ENCODE measurements at regions not wholly inside any gene's neighbourhood (a gene's known extent, or its start where the extent isn't known, plus 50 kb on each side); places are given as distances from the start of the nearest gene placed in this dataset.
"Not testable (repeated sequence)": the region's sequence is repeated elsewhere in the genome, so short reads cannot be mapped to it uniquely, and the experiment has no call there.

DNA sequence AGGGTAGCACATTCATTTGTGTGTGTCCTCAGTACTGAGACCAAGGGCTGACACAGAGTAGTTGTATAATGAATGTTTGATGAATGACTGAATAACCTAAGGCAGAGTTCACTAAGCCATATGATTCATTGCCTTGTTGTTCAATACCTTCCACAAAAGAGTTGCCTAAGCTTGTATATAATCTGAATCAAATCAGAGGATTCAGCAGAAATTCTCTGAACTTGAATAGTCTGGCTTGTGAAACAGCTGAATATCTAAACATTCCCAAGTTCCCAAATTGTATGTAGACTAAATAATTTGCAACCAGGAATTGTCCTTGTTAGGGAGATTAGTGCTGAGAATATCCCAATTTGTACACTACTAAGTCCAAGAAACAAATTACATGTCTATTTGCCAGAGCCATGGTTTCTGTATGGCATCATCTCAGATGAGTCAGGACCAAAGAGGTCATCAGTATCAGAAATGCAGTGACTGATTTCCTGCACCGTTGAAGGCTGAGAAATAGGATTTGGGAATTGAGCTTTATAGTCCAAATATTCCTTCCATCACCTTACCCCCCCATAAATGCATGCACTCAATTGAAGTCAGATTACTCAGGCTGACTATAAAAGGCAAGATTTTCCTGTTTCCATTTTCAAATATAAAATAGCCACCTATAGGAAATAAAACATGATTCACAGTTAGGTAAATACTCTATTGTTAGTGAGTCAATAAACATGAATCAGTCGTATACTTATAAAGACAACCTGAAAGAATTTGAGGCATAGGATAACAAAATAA is 168.7 kb downstream of the PHLDA1 start:
- no peak for DNase-seq

DNA sequence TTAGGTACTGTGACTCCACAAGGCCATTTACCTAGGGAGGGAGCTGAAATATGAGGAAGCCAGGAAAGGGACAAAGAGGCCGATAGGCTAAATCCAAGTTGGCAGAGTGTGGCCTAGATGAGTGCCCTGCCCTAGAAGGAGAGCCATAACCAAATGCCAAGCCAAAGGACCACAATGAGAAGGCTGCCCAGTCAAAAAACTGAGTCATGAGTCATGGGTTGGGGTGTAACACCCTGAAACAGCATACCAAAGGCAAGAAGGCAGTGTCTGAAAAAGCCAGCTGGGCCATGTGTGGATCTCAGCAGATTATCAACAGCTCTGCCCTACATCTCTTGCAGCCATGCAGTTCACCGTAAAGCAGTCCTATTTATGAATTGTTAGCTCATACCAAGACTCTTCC is 171.7 kb downstream of the PHLDA1 start:
- no peak for DNase-seq

DNA sequence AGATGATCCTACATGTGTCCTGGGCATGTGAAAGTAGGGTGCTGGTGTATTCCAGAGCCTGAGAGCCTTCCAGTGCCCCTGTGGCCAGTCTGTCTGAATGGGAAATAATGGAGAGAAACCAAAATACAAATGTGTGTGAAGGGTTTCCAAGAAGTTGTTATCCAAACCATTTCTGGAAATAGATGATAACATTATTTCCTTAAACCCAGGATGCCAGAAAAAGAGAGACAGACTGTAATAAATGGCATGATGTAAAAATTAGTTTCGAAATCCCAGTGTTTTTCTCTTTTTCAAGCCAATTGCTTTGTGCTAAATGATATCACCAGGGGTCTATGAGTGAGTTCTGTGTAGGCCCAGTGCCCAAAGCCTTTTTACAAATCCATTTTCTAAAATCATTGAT is 175.3 kb downstream of the PHLDA1 start:
- DNase-seq = no peak

DNA sequence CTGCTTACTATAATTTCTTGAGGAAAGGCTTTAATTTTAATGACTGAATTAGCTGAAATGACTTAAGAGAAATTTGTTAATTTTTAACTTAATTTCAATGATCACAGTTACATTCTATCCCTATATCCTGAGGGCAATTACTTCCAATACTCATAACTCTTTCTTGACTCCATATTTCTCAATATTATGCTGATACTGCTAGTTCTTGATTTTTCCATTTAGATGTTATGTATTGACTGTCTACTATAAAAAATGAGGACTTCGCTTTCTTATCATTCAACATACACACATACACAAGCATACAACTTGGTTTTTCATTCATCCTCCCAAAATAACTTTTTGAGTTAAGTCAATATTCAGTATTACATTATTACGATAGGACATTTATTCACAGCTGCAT is 176.2 kb downstream of the PHLDA1 start:
- no peak for DNase-seq

DNA sequence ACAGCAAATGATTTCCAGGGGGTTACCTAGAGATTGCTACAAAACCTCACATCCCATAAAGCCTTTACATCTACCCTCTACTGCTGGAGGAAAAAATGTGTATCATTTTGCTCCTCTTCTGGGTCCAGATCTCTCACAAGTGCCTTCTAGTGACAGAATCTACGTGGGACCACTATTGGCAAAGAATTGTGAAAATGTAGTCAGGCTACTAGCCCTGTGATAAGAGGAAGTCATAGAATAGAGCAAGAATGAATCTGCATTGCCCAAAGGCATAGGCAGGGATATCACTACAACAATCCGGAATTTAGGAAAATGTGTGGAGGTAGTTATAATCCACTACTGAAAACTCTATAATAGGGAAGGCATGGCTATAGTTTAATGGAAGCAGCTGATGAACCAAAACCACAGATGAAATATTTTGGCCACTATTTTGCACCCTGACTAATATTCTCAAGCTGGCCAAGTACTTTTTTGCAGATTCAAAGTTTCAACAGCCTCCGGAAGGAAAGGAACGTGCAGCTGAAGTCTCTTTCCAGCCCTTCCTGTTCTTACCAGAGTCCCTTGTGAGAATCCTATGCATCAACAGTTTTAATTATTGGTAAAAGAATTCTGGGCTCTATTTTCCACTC is 176.8 kb downstream of the PHLDA1 start:
- no peak for DNase-seq

DNA sequence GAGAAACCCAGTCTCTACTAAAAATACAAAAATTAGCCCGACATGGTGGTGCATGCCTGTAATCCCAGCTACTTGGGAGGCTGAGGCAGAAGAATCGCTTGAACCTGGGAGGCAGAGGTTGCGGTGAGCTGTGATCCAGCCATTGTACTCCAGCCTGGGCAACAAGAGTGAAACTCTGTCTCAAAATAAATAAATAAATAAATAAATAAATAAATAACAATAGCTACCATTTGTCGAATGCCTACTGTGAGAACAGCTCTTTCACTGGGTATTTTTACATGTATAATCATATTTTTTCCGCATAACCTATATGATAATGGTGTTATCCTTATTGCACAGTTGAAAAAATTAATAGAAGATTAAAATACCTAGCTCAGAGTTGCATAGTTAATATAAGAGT is 177.4 kb downstream of the PHLDA1 start:
- DNase-seq = not testable (repeated sequence)

DNA sequence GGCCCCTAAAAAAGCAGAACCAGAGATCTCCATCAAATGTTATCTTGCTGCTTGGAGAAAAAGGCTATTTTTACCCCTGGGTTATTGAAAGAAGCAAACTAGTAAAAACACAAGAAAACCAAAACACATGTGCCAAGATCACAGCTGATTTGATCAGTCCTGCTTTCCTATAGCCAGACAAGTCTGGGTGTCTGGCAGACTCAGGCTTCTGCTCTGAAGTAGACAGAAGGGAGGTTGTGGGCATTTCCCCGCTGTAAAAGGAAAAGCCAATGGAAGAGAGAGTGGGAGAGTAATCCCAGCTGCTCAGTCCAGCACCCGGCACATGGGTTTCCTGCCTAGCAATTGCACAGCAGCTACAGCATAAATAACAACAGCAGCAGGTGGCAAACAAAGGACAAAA is 177.9 kb downstream of the PHLDA1 start:
- no peak for DNase-seq

DNA sequence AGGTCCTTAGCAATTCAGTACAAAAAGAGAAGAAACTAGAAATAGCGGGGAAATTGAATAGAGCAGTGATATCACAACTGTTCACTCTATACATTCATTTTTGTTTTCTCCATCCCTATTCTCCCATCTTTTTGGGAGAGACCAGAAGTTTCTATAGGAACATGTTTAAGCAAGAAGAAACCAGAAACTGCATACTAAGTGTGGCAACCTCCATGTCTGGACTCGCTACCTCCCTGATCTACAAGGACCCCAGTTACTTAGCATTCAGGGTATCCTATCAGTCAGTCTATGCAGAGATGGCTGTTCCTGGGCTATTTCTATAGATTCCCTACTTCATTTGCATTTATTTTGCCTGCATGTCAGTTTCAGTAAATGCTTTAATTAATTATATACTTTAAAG is 178.6 kb downstream of the PHLDA1 start:
- DNase-seq = no peak

DNA sequence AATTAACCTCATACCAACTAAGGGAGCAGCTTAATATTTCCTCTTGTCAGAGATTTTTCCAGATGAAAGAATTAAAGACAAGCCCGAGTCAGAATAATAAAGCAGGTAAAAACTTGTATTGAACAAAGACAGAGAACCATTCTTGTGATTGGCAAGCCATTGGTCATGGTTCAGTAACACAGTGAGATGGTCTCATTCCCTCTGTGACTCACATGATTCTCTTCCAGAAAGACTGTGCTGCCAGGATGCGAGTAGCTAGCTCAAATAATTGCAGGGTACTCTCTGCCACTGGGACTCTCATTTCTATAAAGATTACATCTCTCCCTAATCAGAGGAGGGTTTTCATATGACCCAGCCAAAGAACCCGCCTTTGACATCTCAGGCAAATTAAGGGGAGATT is 179.4 kb downstream of the PHLDA1 start:
- no peak for DNase-seq

DNA sequence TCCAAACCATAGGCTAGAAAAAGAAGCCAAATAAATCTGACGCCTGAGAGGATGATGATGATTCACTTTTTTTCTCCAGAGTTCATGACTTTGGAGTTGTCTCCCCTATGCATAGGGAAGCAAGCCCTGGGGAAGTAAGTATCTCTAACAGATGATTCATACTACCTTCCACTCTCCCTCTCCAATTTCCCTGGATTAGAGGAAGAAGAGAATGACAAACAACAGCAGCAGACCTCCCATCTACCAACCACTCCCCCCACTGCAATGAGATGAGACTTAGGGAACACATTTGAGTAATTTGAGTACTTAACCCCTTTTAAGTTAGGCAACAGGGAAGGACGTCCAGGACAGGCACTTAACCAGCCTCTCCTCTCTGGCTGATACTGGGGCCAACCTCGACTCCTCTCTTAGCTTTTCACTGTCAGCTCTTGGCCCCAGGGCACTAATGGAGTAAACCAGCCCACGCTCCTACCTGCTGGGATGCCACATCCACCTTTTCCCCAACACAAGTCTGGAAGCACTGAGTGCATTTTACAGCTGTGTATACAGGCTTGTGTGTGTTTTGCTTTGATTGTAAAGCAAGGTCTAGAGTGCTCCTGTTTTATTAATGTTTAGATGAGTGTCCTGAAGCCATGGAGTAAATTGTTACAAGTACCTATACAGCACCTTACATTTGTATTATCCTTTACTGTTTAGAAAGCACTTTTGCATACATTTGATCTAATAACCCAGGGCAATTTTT is 180.7 kb downstream of the PHLDA1 start:
- no peak for DNase-seq

DNA sequence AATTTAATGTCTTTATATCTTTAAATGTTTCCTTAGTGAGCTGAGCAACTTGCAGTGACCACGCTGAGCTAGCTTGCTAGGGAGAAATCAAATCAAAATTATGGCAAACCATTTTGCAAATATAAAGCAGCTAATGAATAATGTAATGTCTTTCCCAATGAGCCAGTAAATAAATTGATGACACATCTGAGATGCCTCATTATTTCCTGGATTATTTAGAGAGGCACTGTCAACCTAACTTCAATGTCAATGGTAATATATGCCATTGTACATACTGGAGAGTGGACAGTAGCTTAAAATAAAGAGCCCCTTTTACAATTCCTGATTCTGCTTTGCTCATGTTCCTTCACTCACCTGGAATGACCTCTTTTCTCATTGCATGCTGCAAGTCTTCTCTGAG is 182.6 kb downstream of the PHLDA1 start:
- no peak for DNase-seq

DNA sequence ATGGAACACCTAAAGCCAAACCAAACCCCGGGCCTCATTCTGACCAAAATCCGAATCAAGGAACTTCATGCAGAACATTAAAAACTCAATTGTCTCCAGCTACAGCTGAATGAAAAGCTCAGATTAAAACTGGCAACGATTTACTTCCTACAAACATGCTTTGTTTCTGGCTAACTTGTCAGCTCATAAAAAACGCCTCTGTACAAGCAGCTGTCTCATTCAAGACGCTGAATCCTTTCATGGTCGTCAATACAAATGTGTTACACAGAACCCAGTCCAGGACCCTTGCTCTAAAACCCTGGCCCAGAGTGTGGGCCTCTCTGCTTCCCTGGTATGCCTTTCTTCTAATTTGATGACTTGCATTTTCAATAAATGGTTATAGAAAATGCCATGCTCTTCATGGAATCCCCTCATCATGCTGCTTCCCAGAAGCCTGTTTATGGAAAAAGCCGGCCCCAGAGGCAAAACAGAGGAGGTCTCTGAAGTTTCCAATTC is 183.1 kb downstream of the PHLDA1 start:
- no peak for DNase-seq

DNA sequence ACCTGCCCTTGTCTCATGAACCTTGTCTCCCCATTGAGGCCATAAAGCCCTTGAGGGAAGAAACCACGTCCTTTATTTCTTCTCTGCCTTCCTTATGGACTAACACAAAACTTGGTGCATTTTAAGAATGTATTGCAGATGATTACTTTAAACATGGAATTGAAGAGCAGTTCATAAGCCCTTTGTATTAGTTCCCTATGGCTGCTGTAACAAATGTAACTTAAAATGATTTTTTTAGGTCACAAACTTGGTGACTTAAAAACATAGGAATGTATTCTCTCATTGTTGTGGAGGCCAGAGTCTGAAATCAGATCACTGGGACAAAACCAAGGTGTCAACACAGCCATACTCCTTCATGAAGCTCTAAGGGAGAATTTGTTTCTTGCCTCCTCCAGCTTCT is 185.5 kb downstream of the PHLDA1 start:
- DNase-seq = no peak

DNA sequence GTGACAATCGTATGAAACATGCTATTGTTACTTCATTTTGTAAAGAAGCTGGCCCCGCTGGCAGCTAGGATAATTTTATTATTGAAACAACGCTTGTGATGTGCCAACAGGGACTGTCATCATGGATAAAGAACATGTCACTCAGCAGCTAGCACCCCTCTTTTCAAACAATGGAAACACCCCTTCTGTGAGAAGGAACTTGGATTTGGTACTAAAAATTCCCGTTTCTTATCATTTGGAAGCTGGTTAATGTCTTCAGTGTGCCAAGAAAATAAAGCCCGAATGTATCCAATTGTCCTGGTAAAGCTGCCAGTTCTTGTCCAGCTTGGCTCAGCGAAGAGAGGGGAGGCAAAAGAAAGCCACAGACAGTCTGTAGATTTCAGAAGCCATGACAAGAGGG is 186.6 kb downstream of the PHLDA1 start:
- no peak for DNase-seq

DNA sequence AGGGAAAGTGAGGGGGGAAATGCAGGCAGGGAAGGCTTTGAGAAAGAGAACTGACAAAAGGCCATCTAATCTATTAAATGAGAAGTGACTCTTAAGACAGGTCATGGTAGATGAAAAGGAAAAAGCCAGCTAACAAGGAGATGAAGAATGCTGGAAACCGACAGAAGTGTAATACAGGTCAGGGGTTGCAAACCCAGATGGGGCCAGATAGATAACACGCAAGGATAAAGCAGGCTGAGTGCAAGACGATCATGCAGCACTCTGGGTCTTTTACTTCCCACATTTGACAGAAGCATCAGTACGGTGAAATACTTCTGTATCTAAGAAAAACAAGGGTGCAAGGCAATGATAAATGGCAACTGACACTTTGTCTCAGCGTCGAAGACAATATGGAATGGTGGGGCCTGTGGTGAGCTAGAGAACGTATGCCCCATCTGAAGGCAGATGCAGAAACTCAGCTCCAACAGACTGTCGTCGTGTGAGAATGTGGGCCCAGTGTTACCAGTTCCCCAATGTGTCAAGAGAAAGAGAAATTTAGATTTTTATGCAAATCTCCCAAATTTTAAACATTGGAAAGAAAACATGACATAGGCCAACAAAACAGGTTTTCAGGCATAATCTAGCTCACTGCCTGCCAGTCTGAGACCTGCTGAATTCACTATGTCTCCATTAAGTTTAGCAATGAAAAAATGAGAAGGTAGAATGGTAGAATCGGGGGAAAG is 187.4 kb downstream of the PHLDA1 start:
- DNase-seq = no peak

DNA sequence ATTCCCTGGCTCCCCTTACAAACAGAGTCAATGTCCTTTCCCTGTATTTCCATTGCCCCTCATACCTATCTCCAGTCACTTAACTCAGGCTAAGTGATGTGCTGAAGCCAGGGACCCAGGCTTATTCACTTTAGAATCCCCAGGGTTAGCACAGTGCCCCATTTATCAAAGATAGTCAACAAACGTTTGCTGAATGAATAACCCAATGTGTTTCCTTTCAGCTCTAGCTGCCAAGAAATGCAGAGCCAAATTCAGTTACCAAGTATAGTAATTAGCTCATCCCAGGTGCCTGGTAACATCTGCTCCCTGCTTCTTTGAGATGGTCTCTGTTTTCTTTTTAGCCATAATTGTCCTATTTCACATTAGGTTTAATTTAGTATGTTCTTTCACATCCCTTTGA is 189.5 kb downstream of the PHLDA1 start:
- DNase-seq = no peak

DNA sequence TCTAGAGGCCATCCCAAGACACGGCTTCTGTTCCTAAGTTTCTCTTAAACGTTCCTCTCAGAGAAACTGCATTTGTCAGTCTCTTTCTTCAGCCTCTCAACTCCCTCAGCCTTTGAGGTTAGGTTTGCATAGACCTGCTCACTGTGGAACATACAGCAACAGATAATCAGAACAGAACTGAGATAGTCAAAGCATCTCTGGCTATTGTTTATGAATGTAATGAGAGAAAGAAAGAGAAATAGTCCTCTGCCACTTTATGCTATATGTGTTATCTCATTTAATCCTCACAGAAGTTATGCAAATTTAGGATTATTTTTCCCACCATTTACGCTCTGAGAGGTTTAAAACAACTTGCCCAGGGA is 190.6 kb downstream of the PHLDA1 start:
- no peak for DNase-seq

DNA sequence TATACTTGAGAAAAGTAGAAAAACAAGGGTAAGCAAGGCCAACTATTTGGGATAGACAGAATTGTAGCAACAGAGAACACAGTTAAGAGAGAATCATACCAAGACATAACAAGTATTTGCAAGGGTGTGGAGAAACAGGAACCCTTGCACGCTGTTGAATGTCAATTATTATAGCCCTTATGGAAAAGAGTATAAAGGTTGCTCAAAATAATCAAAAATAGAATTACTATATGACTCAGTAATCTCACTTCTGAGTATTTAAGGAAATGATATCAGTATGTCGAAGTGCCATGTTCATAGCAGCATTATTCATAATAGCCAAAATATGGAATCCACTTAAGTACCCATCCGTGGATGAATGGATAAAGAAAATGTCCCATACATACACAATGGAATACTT is 193.3 kb downstream of the PHLDA1 start:
- no peak for DNase-seq

DNA sequence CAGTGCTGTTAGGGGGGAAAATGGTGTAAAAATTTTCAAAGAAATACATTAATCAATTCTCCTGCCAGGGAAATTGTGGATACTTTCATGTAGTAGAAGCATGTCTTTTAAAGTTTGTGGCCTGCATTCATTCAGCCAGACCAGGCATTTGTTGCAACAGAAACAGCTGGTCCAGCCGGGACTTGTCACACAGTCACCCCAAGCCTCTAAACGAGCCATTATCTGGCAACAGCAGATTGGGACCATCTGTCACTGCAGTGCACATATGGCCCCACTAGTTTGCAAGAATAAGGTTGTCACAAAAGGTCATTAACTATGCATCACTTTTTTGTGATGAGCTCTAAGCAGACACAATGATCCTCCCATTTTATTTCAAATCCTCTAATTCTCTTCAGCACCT is 193.9 kb downstream of the PHLDA1 start:
- no peak for DNase-seq

DNA sequence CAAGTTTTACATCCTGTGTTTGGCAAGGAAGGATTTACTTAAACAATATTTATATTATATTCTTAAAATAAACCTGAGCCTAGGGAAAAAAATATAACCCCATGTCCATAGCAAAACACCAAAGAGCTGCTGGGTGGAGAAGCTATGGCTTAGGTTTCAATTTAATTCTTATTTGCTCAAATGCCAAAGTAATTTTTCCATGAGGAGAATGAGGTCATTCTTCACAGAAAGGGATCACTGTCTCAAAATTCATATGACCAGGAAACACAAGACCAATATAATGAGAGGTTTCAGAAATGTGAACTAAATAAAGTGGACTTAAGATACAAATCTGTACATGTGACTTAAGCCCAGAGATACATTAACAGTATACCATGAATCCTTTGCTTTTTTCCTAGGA is 195.0 kb downstream of the PHLDA1 start:
- no peak for DNase-seq

DNA sequence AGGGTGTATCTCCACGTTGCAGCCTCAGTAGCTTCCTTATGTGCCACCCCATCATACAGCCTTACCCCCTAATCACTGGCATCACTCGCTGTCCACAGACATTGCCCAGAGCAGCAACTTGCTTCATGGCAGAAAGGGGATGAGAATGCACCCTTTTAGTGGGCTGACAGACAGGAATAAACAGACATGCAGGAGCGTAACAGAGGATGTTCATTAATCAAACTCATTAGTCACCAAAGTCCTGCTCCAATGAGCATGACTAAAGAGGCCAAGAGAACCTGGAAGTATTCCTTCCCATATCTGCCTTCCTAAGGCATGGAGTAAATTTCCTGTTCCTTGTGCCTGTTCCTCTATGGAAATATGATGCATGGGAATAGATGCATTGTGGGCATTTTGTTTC is 197.0 kb downstream of the PHLDA1 start:
- DNase-seq = no peak

DNA sequence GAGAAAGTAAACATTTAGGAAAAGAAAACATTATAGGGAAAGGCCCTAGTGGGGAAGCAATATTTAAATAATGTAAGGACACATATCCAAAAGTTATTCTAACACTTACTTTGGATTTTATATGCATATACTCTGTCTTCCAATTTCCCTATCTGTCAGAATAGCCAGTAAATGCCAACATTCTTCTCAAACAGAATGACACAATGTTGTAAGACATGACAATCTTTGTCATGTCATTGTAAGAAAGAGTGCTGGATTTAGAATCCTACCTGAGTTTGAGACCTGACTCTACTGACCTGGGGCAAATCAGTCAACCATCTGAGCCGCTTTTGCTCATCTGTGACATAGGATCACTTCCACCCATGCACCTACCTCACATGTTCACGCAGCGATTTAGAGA is 198.3 kb downstream of the PHLDA1 start:
- DNase-seq = no peak

DNA sequence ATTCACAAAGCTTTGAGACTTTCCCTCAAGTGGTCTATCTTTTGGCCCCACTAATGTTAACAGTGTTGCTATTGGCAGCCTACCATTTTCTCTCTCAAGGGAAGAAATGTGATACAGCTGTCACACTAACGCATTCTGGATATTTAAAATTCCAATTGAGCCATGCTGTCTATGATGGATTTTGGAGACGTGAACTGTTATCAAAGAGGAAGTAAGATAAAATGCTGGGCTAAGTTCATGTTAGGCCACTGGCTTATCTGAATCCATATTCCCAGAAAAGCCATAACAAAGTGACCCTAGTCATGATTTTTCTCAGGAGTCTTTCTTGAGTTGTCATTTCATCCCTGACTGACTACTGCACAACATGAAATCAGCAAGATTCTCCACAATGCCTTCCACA is 200.2 kb downstream of the PHLDA1 start:
- DNase-seq = no peak

DNA sequence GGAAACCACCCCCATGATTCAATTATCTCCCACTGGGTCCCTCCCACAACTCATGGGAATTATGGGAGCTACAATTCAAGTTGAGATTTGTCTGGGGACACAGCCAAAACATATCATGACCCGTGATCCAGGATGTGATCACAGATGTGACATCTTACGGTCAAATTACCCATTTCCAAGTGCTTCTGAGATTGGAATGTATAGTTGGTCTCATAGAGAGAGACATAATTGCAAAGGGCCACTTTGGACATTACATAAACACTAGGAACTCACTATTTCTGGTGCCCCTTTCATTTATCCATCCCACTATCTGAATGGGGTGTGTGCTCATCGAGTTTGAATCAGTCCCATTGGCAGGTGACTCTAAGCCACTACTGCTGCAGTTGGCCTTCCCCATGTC is 204.5 kb downstream of the PHLDA1 start:
- DNase-seq = no peak
